Spleen (tissue), 7 donors: ENCODE measurements at regions not wholly inside any gene's neighbourhood (a gene's known extent, or its start where the extent isn't known, plus 50 kb on each side); places are given as distances from the start of the nearest gene placed in this dataset.

Experiments
- CTCF ChIP-seq, 11 experiments: fragments of 200-600 bp in 7 of 11; fragments of 450-650 bp in 4 of 11; sonication (generic) in 4 of 11; IDR thresholded peaks in 8 of 11; conservative IDR thresholded peaks in 3 of 11; 1 replicate in 7 of 11; 2 replicates in 4 of 11; pipeline versions ENCODE4 v1.4.0 to v1.8.0; 2016 to 2021; ENCODE audit warnings: antibody characterized with exemption in 11 of 11, inconsistent platforms in 4 of 11, mild to moderate bottlenecking in 1 of 11
- POLR2A ChIP-seq, 3 donors: fragments of 450-650 bp; IDR thresholded peaks; one replicate each; pipeline ENCODE4 v1.5.1; 2017; ENCODE audit warnings: antibody characterized with exemption in 3 of 3, mild to moderate bottlenecking in 1 of 3
- POLR2AphosphoS5 ChIP-seq, 3 donors: sonication (generic); formaldehyde crosslinking; IDR thresholded peaks; one replicate each; pipeline ENCODE4 v1.5.1; 2017; ENCODE audit warnings: antibody characterized with exemption in 3 of 3
- donor health status: DM: no; HTN: no; CAD: no; lungs with moderate emphysema.
- donor health status: DM: no; HTN: no; CAD: no.
- donor health status: DM: no; HTN: no; CAD: no.

- TF ChIP-seq POLR2A (IDR thresholded peaks at IDR 0.05) (no peak), CTCF (IDR thresholded peaks at IDR 0.05 in 8 of 11, conservative IDR thresholded peaks at IDR 0.05 in 3 of 11) (no peak), POLR2AphosphoS5 (IDR thresholded peaks at IDR 0.05) (no peak)
Measured at GRCh38 chr7:68674826-68675225, 923.4 kb upstream of the AUTS2 start.
